HG02938 (cell line): ENCODE measurements at regions not wholly inside any gene's neighbourhood (a gene's known extent, or its start where the extent isn't known, plus 50 kb on each side); places are given as distances from the start of the nearest gene placed in this dataset.

ENCODE experiments used
- ATAC-seq: cut with Tn5 transposase; IDR thresholded peaks from one replicate; pipeline ENCODE4 v1.9.1; 2021; ENCODE audit warnings: mild to moderate bottlenecking, moderate library complexity; ENCODE audit not compliant: unreplicated experiment

DNA sequence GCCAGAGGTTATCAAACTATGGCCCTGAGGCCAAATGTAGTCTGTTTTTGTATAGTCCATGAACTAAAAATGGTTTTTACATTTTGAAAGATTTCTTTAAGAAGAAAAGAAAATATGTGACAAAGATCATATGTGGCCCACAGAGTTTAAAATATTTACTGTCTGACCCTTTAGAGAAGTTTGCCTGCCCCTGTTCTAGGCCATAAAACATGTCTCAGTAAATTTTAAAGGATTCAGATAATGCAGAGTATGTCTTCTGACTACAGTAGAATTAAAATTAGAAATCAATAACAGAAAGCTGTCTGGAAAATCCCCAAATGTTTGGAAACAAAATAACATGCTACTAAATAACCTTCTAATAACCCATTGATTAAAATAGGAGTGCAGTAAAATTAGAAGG lies 86.3 kb downstream of the KCNRG start:
- ATAC-seq, result no peak

DNA sequence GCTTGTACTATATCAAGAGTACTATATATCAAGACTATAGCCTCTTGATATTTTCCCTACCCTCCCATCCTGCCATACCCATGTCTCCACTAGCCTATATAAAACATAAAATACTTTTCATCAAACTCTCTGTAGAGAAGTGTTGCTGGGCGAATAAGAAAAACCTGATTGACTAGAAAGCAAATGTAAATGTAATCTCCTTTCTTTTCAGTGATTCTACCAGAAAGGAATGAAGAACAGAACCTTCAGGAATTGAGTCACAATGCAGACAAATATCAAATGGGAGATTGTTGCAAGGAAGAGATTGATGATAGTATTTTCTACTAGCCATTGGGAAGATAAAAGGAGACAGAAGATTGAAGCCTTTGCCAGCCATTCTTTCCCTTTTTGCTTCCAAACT lies 89.2 kb downstream of the KCNRG start:
- ATAC-seq, result no peak

DNA sequence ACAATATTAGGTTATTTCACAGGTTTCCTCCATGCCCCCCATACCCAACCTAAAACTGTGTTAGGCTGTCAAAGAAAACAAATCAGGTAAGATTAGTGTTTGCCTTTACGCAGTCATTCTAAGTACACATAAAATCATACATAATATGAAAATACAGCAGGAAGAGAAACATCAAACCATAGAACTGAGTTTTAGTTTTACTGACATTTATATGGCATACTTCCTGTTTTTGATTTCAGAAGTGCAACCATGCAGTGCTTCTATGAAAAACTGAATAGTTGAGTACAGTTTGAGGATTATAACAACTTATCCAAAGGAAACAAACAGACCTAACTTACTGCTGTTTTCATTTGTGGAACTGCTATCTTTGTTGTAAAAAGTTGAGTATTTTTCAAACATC lies 91.3 kb downstream of the KCNRG start:
- peak; percentile 82 for ATAC-seq

DNA sequence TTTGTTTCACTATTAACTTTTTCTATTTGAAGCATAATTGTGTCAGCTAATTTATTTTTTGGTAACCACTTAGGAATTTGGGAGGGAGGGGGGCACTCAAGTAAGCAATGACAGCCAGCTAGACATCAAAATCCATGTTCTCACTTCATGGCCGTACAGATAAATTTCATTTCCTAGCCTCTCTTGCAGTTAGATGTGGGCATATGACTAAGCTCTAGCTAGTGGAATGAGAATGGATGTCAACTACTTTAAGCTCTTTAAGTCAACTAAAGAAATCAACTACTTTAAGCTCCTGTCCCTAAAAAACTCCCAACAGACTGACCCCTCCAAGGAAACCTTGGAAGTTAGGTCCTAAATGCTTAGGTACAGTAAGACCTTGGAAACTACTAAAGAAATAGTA lies 92.0 kb downstream of the KCNRG start:
- no peak for ATAC-seq

DNA sequence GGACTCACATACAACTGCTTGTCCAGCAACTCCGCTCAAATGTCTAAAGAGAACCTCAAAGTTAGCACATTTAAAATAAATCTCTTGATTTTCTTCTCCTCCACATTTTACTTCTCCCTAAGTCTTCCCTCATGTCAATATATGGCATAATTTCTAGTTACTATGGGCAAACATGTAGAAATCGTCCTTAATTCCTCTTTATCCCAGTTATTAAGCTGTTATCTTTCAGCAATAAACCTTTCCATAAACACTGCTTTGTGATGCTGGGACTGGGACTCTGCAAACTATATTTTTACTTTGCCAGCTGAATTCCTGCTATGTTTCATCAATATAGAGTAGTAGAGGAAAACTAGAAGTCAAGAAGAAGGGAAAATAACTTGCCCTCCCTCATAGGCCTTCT lies 99.7 kb downstream of the KCNRG start:
- no peak for ATAC-seq

DNA sequence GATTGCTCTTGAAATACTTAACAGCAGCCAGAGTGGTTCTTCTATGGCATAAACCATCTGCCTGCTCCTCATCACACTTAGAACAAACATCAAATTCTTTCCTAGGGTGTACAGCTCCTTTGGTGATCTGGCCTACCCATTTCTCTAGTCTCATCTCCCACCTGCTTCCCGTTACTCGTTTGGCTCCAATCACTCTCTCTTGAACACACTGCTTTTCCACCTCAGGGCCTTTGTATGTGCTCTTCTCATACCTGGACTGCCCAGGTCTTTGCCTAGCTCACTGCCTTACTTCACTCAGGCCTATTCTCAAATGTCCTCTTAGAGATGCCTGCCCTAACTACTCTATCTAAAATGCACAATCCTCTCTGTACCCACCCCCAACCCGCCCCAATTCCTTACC lies 100.5 kb downstream of the KCNRG start:
- no peak for ATAC-seq

DNA sequence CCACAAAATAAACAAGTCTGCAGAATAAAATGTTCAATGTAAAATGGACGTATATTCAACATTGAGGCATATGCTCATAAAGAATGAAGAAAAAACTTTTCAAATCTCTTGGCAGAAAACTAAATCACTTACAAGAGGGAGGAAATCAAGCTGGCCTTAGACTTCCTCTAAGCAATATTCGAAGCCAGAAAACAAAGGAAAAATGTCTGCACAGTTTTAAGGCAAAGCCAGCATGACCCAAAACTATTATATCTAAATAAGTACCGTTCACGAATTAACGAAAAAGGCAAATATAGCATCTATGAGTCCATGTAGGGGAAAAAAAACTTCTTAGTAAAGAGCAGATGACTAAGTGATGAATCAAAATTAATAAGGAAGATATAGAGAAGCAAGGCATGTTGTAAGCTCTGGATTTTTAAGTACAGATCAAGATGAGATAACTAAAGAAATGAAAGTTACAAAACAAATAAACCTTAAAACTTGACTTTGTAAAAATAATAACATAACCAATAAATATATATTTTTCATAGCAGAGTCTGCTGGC lies 101.3 kb downstream of the KCNRG start:
- no peak for ATAC-seq

DNA sequence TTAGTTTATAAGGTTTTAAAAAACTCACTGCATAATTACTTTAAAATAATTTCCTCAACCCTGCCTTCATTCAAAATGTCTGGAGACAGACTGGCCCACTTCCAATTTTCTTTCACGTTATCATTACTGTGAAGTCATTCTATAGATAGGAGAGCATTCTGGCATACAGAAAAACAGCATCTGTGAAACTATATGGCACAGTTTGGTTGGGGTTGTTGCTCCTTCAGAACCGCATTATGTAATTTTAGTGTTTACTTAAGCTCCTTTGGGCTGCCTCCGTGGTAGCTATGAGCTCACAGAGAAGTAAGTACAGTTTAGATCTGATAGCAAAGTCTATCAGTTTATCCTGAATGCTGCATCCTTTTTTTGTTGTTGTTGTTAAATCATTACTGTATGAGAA lies 104.3 kb downstream of the KCNRG start:
- ATAC-seq, result no peak

DNA sequence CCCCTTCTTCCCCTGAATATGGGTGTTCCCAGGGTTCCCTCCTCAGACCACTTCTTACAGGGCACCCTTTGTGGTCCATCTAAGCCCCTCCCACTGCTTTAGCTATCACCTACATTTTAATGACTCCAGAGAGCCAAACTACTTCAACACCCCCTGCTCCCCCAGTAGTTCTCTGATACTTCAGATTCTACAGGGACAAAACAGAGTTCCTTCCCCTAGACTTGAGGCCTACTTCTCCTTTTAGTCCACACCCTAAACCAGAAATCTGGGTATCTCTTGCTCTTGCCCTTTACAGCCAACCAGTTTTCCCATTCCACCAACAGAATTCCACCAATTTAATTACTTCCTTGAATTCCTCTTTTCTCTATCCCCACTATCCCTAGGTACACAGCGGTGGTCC lies 107.2 kb downstream of the KCNRG start:
- no peak for ATAC-seq

DNA sequence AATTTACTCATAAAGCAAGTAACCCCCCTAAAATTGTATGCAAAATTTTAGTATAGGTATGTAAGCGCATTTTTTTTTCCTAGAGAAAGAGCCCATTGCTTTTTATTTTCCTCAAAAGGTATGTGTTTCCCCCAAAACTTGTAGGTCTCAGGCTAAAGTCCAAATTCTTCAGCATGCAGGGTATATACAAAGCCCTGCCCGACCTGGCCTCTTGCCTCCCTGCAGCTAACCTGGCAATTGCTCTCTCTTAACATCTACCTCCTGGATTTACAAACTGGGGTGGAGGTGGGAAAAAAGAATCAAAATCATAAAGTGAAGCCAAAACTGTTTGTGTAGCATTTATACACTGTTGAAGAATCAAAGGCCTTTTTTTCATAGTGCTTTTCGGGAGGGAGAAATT lies 107.8 kb downstream of the KCNRG start:
- ATAC-seq, result no peak

DNA sequence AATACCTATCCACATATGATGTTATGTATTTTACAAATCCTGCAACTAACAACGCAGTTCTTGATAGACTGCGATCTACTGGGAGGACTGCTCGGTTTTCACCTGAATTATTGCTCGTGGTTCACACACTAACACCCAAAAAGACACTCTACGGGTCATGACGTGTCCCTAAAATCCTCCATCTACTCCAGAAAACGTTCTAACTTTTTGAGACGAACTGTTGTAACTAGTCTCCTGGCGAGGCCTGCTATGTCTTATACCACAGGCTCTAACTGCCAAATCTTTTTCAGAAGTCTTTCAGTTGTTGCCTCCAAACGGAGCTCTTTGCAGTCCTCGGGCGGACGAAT lies 108.2 kb downstream of the KCNRG start:
- ATAC-seq, result peak; percentile 6

DNA sequence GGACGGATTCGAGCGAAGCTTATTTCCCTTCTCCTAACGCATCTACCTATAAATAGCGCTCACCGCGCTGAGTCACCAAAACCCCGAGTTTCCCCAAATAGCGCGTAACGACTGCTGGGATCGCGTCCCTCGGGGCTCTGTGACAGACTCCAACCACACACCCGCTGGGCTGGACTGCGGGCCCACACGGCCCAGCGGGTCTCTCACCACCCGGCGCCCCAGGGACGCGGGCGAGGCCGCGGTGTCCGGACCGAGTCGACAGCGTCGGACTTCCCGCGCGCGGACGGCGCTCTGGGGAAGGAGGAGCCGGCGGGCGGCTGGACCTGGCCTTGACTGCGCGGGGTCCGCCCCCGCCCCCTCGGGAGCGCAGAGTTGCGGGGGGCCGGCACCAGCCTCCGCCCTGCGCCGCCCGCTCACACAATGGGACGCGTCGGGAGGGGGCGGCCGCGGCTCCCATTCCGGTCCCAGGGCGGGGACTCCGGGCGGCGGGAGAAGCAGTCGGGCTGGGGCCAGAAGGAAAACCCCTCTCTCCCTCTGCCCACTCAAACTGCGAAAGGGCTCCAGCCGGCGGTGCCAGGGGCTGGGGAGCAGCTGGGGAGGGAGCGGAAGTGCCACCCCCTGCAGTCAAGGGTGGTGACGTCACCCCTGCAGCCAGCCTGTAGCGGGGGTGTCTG lies 108.8 kb downstream of the KCNRG start:
- peak; percentile 48 for ATAC-seq

DNA sequence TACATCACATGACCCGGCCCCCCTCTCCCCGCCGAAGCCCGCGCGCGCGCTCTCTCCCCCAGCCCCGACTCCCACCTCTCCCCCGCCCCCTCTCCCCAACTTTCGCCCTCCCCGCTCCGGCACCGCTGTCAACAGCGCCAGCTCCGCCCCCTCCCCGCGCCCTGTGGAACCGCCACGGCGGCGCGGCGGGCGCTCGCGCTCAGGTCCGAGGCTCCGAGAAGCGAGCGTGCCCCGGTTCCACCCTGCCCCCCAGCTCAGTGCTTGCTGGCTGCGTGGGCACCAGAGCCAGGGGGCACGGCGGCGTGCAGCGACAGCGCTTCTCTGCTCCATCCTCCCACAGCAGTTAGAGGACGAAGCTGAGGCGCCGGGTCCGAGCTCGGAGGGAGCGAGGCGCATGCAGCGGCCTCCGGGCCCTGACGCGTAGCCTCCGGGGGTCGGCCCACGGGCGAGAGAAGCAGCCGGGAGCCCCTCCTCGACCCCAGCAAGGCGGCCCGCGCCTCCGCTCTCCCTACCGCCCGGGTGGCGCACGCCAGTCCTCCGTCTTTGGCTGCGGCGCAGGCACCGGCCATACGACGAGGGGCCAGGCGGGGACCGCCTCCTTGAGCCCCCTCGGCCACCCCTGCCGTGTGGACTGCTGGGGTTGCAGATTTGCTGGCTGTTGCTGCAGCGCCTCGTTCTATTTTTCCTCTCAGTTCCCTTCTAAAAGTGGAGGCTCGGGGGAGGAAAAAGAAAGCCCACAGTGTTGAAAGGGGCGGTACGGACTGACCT lies 109.5 kb downstream of the KCNRG start:
- peak; percentile 15 for ATAC-seq

DNA sequence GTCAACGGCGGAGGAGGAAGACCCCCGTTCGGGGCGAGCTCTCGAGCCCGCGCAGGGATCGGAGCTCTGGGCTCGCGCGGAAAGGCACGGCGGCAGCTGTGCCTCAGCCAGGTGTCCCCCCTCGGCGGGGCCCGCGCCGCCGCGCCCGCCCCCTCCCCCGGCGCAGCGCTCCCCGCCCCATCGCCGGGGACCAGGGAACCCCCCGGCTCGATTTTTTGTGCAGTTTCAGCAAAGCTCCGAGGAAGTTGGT lies 110.0 kb downstream of the KCNRG start:
- ATAC-seq, result peak; percentile 5

DNA sequence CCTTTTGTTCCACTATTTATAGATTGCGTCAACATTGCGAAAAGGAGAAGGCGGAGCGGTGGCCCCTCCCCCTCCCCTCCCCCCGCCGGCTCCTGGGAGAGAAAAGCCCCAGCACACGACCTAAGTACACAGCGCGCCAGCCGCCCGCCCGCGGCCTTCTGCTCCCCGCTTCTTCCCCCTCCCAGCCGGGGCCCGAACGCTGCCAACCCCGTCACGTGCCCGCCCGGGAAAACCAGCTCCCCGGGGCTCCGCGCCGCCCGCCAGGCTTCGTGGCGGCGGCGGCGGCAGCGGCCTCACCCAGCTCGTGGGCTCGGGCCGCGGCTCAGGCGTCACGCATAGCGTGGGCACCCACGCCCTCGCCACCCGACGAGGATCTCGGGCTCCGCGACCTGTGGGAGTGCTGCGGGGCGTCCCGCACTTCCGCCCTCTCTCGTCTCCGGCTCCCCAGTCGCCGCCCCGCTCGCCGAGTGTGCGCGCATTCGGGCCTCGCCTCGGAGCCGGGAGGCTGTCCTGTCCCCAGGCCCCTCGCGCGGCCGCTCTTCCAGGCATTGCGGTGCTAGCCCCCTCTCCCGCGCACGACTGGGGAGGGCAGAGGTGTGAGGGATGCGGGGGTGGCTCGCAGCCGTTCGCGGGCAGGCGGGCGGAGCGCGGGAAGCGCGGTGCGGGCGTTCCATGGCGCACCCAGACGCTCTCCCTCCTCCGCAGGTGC lies 110.5 kb downstream of the KCNRG start:
- peak; percentile 8 for ATAC-seq

DNA sequence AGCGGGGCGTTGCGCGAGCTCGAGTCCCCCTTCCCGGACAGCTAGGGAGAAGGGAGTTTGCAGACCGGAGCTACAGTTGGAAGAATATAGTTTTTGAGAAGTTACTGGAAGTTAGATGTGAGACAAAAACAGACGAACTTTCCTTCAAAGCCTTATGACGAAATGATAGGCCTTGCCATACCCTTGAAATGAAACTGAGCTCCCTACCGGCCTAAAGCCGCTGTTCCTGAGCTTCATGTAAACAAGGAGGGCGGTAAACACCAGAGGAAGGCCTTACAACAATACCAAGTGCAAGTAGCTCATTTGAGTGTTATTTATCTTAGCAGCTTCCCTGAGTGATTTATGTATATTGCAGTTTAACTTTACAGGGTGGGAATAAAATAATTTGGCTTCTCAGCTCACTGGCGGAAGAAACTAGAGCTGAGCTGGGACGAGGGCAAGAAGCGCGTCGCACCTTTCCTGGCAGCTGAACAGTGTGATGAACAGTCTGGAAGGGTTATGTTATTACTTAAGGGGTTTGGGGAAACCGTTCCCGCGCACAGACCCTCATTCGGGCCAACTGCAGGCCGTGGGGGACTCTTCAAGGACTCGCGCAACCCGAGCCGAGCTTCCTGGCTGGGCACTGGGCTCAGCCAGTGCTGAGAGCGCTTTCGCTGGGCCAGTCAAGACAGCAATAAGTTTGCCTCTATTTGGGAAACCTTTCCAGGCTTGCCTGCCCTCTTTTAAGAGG lies 111.2 kb downstream of the KCNRG start:
- no peak for ATAC-seq

DNA sequence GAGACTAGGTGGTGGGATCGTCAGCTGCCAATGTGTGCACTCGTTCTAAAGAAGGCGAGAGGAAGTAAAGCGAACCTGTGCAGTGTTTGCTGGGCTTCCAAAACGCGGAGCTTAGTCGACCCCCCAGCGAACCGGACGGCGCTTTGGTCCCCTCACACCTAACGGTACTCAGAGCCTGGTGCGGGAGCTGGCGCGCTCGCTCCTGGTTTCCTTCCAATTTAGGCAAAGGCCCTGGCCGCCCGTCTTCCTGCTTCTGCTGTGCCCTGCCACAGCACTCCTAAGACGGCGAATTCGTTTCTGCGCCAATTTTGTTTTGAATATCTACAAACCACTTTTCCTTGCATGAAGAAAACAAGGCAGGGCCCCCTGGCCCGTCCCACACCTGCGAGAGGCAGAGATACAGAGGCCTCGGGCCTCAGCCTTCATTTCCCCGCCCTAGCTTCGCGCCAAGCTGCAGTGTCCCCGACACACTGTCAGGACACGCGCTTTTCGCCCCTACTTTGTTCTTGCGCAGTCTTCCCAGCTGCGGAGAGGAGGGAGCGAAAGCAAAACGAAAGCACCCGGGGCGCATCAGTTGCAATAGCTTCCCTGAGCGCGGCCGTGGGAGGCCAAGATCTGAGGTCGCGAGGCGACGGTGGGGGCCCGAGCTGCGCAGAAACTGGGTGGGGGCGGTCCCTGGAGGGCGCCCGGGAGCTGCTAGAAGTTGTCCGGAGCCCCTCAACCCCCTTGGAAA lies 111.9 kb downstream of the KCNRG start:
- no peak for ATAC-seq

DNA sequence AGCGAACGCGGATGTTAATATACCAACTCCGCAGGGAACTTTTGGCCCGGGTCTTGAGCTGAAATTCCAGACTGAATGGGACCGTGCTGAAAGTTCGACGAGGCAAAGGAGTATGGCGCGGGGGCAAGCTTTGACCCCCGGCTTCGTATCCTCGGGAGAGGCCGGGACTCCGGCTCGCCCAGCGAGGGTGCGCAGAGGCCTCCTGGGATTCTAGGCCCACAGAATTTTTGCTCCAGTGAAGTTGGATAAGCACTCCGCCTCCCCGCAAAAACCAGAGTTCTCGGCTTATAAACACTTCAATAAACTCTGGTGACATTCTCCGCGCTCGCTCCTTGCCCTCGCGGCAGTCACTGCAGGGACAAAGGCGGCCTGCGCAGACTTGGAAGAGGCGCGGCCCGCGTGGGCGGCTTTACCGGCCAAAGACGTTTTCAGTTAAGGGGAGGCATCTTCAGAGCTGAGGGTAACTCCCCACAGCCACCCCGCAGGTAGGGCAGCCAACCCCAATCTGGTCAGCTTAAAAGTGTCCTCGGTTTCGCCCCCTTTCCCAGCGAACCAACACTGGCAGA lies 112.6 kb downstream of the KCNRG start:
- no peak for ATAC-seq

DNA sequence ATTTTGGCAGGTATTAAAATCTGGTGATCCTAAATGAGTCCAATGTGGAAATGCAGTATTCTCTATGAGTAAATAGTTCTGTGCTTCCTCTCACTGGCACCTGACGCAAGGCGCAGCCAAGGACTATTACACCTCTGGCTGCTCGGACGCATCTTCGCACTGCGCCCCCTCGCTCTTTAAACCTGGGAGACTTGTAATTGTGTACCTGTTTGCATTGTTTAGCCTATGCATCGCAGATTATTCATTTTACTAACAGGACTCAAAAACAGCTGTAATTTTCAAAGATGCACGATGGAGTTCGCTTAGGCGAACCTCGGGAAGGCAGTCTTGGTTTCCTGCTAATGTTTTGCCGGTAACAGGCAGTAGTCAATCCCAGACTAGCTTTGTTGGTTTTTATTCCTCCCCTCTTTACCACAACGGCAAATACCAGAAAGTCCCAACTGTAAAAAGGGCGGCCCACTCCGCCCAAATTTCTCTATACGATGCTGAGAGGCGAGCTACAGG lies 113.2 kb downstream of the KCNRG start:
- no peak for ATAC-seq

DNA sequence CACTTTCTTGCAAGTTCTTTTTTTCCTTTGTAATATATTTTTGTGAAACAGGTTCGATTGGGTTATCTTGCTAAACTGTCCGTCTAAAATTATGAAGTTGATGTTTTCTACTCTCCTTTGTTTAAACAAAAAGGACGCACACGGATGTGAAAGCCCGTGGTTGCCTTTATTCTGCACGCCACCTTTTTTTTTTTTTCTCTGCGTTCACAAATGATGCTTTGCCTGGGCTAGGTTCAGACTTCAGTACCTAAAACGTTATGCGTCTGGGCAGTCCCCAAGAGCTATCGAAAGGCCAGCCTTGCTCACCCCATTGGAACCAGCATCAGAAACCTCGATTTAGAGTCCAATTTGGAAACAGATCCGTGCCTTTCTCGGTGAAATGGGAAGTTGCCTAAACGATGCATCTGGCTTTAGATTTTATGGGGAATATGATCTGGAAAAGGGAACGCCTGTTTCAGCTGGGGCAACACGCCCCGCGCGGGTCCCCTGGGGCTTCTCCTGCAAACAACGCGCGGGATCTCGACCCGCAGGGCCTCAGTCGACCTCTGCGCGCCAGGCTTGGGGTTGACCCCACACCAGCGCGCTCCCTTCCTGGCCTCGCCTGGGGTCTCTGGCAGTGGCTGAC lies 113.9 kb downstream of the KCNRG start:
- peak; percentile 23 for ATAC-seq
